ENCODE measurements at regions not wholly inside any gene's neighbourhood (a gene's known extent, or its start where the extent isn't known, plus 50 kb on each side); places are given as distances from the start of the nearest gene placed in this dataset.

DNA sequence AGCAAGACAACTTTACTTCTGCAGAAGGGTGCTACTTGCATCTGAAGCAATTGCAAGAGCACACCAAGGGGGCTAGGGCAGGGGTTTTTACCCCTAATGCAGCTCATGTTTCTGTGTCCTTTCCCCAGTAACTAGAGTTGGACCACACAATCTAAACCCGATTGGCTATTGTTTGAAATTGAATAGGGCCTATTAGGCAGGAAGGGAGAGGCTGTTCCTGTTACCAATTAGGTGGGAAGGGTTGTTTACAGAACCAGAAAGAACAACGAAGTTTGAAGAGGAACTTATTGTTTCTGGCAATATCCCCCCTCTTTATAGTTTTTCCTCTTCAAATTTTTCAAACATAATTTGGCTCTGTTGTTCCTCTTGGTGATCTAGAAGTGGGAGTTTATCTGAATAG is 85.5 kb downstream of the CHCHD4 start:
- TF ChIP-seq POLR2AphosphoS5 (IDR thresholded peaks at IDR 0.05) (no peak), CTCF (IDR thresholded peaks at IDR 0.05) (no peak), POLR2A (IDR thresholded peaks at IDR 0.05) (no peak)
